ENCODE measurements at regions not wholly inside any gene's neighbourhood (a gene's known extent, or its start where the extent isn't known, plus 50 kb on each side); places are given as distances from the start of the nearest gene placed in this dataset.

GRCh38 chr12:75656210-75656609 lies 144.8 kb upstream of the KRR1 start:
- Histone ChIP-seq H3K4me1 (replicated peaks in 1 of 2; ENCODE audit: control insufficient read depth in 2 of 2, insufficient read depth in 2 of 2, low read length in 2 of 2) (peaks cover 0 to 9% of the 10 kb centered on the region in 2 experiments; a peak in 3 of 5 replicates), H3K9ac (ENCODE audit: insufficient read depth in 1 of 2, low read depth in 2 of 2, low read length in 2 of 2) (no peak overlapping the region), H2AFZ (ENCODE audit: low read depth, low read length) (no peak overlapping the region), H3K27me3 (ENCODE audit: control insufficient read depth in 2 of 2, insufficient read depth in 2 of 2, low read length in 2 of 2) (0 out of 5 replicates have a peak, but pooled peaks cover 0 to 4% of the 10 kb centered on the region in 2 experiments), H3K9me1 (ENCODE audit: control insufficient read depth, insufficient read depth, low read length) (no peaks in the 10 kb centered on the region), H4K20me1 (replicated peaks; ENCODE audit: control insufficient read depth, insufficient read depth, low read length) (no peaks in the 10 kb centered on the region), H3K4me3 (no peak overlapping the region), H3K36me3 (ENCODE audit: control insufficient read depth, insufficient read depth, low read length) (no peaks in the 10 kb centered on the region), H3K9me3 (replicated peaks; ENCODE audit: control insufficient read depth, insufficient read depth, low read depth, low read length) (no peaks in the 10 kb centered on the region), H3K79me2 (ENCODE audit: control insufficient read depth, insufficient read depth, low read length) (no peaks in the 10 kb centered on the region), H3K27ac (ENCODE audit: extremely low read depth, low read depth, low read length) (no peak overlapping the region), H3K4me2 (ENCODE audit: insufficient read depth, low read length) (no peak overlapping the region)
- TF ChIP-seq CEBPG (CRISPR knock-in tag; IDR thresholded peaks at IDR 0.05) (no peak), CEBPG (tag; conservative IDR thresholded peaks at IDR 0.05 in 1 of 2, IDR thresholded peaks at IDR 0.05 in 1 of 2) (peak in 1 of 2 experiments; percentile 12; a peak in 1 of 4 replicates), BDP1 (IDR thresholded peaks at IDR 0.05; ENCODE audit: insufficient read depth, insufficient read length) (no peak)
- ChIA-PET POLR2A (no interaction called here), CTCF (ENCODE audit: low intra/inter-chr PET ratio) (no interaction called here)
- in situ Hi-C loops (cut with MboI): no loop called here
- ATAC-seq (no peak), FAIRE-seq (no peak), DNase-seq (ENCODE audit: extremely low read depth in 1 of 4, low spot score in 3 of 4) (no peak)
- intact Hi-C loops (cut with micrococcal nuclease): no loop called here
- no TSS peak for BruUV-seq (replicated peaks)

- Histone ChIP-seq H3K9ac (ENCODE audit: insufficient read depth in 1 of 2, low read depth in 2 of 2, low read length in 2 of 2) (no peak overlapping the region), H3K79me2 (ENCODE audit: control insufficient read depth, insufficient read depth, low read length) (no peaks in the 10 kb centered on the region), H3K27me3 (ENCODE audit: control insufficient read depth in 2 of 2, insufficient read depth in 2 of 2, low read length in 2 of 2) (0 out of 5 replicates have a peak, but pooled peaks cover 0 to 4% of the 10 kb centered on the region in 2 experiments), H3K4me2 (ENCODE audit: insufficient read depth, low read length) (no peak overlapping the region), H3K4me1 (replicated peaks in 1 of 2; ENCODE audit: control insufficient read depth in 2 of 2, insufficient read depth in 2 of 2, low read length in 2 of 2) (peaks cover 0 to 9% of the 10 kb centered on the region in 2 experiments; a peak in 3 of 5 replicates), H2AFZ (ENCODE audit: low read depth, low read length) (no peak overlapping the region), H3K9me1 (ENCODE audit: control insufficient read depth, insufficient read depth, low read length) (no peaks in the 10 kb centered on the region), H4K20me1 (replicated peaks; ENCODE audit: control insufficient read depth, insufficient read depth, low read length) (no peaks in the 10 kb centered on the region), H3K9me3 (replicated peaks; ENCODE audit: control insufficient read depth, insufficient read depth, low read depth, low read length) (no peaks in the 10 kb centered on the region), H3K36me3 (ENCODE audit: control insufficient read depth, insufficient read depth, low read length) (no peaks in the 10 kb centered on the region), H3K27ac (ENCODE audit: extremely low read depth, low read depth, low read length) (no peak overlapping the region), H3K4me3 (no peak overlapping the region)
- no TSS peak for BruUV-seq (replicated peaks)
- no peak for FAIRE-seq
- POLR2A ChIA-PET: no interaction called here
- in situ Hi-C loops (cut with MboI): no loop called here
- CTCF ChIA-PET (ENCODE audit: low intra/inter-chr PET ratio): no interaction called here
- WGBS (ENCODE audit: insufficient coverage, low coverage, missing lambda C conversion rate): 13% methylated on average over 4 of the region's 4 CpGs
- DNase-seq (ENCODE audit: extremely low read depth in 1 of 4, low spot score in 3 of 4): no peak
- ATAC-seq: no peak
- intact Hi-C loops (cut with micrococcal nuclease): no loop called here
- TF ChIP-seq ZBTB11 (CRISPR knock-in tag; IDR thresholded peaks at IDR 0.05) (no peak), TAF7 (tag; IDR thresholded peaks at IDR 0.05) (no peak), TARDBP (IDR thresholded peaks at IDR 0.05) (no peak), SNIP1 (IDR thresholded peaks at IDR 0.05; ENCODE audit: low read depth) (no peak), ZNF431 (CRISPR knock-in tag; IDR thresholded peaks at IDR 0.05) (no peak), MTA2 (IDR thresholded peaks at IDR 0.05; ENCODE audit: low read depth) (no peak), HDAC6 (IDR thresholded peaks at IDR 0.05; ENCODE audit: low read depth, low read length) (no peak), ZFX (CRISPR knock-in tag; IDR thresholded peaks at IDR 0.05) (no peak), SPI1 (IDR thresholded peaks at IDR 0.05; ENCODE audit: borderline replicate concordance, low read depth, low read length) (no peak), ZNF449 (CRISPR knock-in tag; IDR thresholded peaks at IDR 0.05) (no peak)
Measured at GRCh38 chr12:75655315-75655806, 144.0 kb upstream of the KRR1 start.
